ENCODE measurements at regions not wholly inside any gene's neighbourhood (a gene's known extent, or its start where the extent isn't known, plus 50 kb on each side); places are given as distances from the start of the nearest gene placed in this dataset.
"Not testable (repeated sequence)": the region's sequence is repeated elsewhere in the genome, so short reads cannot be mapped to it uniquely, and the experiment has no call there.

GRCh38 chr2:16911746-16912145 lies 246.1 kb upstream of the CYRIA start:
- no peaks in the 10 kb centered on the region for H3K27me3 ChIP-seq (ENCODE audit: control insufficient read depth, insufficient read depth, low read length)
- H3K4me3 ChIP-seq (ENCODE audit: low read length): no peak overlapping the region
- no peak overlapping the region for H3K9ac ChIP-seq (ENCODE audit: low read depth, low read length)
- H3K4me1 ChIP-seq (ENCODE audit: control insufficient read depth, insufficient read depth, low read length): no peaks in the 10 kb centered on the region
- H3K9me3 ChIP-seq (replicated peaks; ENCODE audit: low read length): no peaks in the 10 kb centered on the region
- H3K4me2 ChIP-seq (ENCODE audit: low read length): no peak overlapping the region
- no peaks in the 10 kb centered on the region for H3K36me3 ChIP-seq (ENCODE audit: insufficient read depth, low read length)

GRCh38 chr2:16908656-16909055 lies 243.0 kb upstream of the CYRIA start:
- Histone ChIP-seq H3K9me3 (replicated peaks; ENCODE audit: low read length) (no peaks in the 10 kb centered on the region), H3K27me3 (ENCODE audit: control insufficient read depth, insufficient read depth, low read length) (no peaks in the 10 kb centered on the region), H3K4me1 (ENCODE audit: control insufficient read depth, insufficient read depth, low read length) (no peaks in the 10 kb centered on the region), H3K36me3 (ENCODE audit: insufficient read depth, low read length) (no peaks in the 10 kb centered on the region), H3K4me2 (ENCODE audit: low read length) (no peak overlapping the region), H3K4me3 (ENCODE audit: low read length) (no peak overlapping the region), H3K9ac (ENCODE audit: low read depth, low read length) (no peak overlapping the region)

GRCh38 chr2:16907645-16908282 lies 242.1 kb upstream of the CYRIA start:
- Histone ChIP-seq H3K4me1 (ENCODE audit: control insufficient read depth, insufficient read depth, low read length) (no peaks in the 10 kb centered on the region), H3K4me2 (ENCODE audit: low read length) (no peak overlapping the region), H3K9me3 (replicated peaks; ENCODE audit: low read length) (no peaks in the 10 kb centered on the region), H3K4me3 (ENCODE audit: low read length) (no peak overlapping the region), H3K27me3 (ENCODE audit: control insufficient read depth, insufficient read depth, low read length) (no peaks in the 10 kb centered on the region), H3K36me3 (ENCODE audit: insufficient read depth, low read length) (no peaks in the 10 kb centered on the region), H3K9ac (ENCODE audit: low read depth, low read length) (no peak overlapping the region)

- not testable (repeated sequence) for H3K4me1 ChIP-seq (ENCODE audit: control insufficient read depth, insufficient read depth, low read length); H3K9me3 ChIP-seq (replicated peaks; ENCODE audit: low read length); H3K36me3 ChIP-seq (ENCODE audit: insufficient read depth, low read length); H3K9ac ChIP-seq (ENCODE audit: low read depth, low read length); H3K27me3 ChIP-seq (ENCODE audit: control insufficient read depth, insufficient read depth, low read length); H3K4me3 ChIP-seq (ENCODE audit: low read length); H3K4me2 ChIP-seq (ENCODE audit: low read length)
These were observed 239.7 kb upstream of the CYRIA start for GRCh38 chr2:16905325-16905724.

- no peaks in the 10 kb centered on the region for H3K4me1 ChIP-seq (ENCODE audit: control insufficient read depth, insufficient read depth, low read length)
- H3K4me2 ChIP-seq (ENCODE audit: low read length): no peak overlapping the region
- H3K9me3 ChIP-seq (replicated peaks; ENCODE audit: low read length): no peaks in the 10 kb centered on the region
- H3K9ac ChIP-seq (ENCODE audit: low read depth, low read length): no peak overlapping the region
- no peaks in the 10 kb centered on the region for H3K27me3 ChIP-seq (ENCODE audit: control insufficient read depth, insufficient read depth, low read length)
- H3K4me3 ChIP-seq (ENCODE audit: low read length): no peak overlapping the region
- no peaks in the 10 kb centered on the region for H3K36me3 ChIP-seq (ENCODE audit: insufficient read depth, low read length)
These were observed 234.9 kb upstream of the CYRIA start for GRCh38 chr2:16900405-16901025.

- Histone ChIP-seq H3K9ac (ENCODE audit: low read depth, low read length) (no peak overlapping the region), H3K4me3 (ENCODE audit: low read length) (no peak overlapping the region), H3K4me1 (ENCODE audit: control insufficient read depth, insufficient read depth, low read length) (no peaks in the 10 kb centered on the region), H3K9me3 (replicated peaks; ENCODE audit: low read length) (no peaks in the 10 kb centered on the region), H3K4me2 (ENCODE audit: low read length) (no peak overlapping the region), H3K27me3 (ENCODE audit: control insufficient read depth, insufficient read depth, low read length) (no peaks in the 10 kb centered on the region), H3K36me3 (ENCODE audit: insufficient read depth, low read length) (no peaks in the 10 kb centered on the region)
These were observed 234.3 kb upstream of the CYRIA start for GRCh38 chr2:16899958-16900357.

- Histone ChIP-seq H3K4me2 (ENCODE audit: low read length) (no peak overlapping the region), H3K27me3 (ENCODE audit: control insufficient read depth, insufficient read depth, low read length) (no peaks in the 10 kb centered on the region), H3K4me3 (ENCODE audit: low read length) (no peak overlapping the region), H3K9me3 (replicated peaks; ENCODE audit: low read length) (no peaks in the 10 kb centered on the region), H3K9ac (ENCODE audit: low read depth, low read length) (no peak overlapping the region), H3K4me1 (ENCODE audit: control insufficient read depth, insufficient read depth, low read length) (no peaks in the 10 kb centered on the region), H3K36me3 (ENCODE audit: insufficient read depth, low read length) (no peaks in the 10 kb centered on the region)
These were observed 224.4 kb upstream of the CYRIA start for GRCh38 chr2:16890081-16890480.

GRCh38 chr2:16885027-16885426 lies 219.4 kb upstream of the CYRIA start:
- H3K36me3 ChIP-seq (ENCODE audit: insufficient read depth, low read length): no peaks in the 10 kb centered on the region
- H3K4me2 ChIP-seq (ENCODE audit: low read length): no peak overlapping the region
- H3K4me3 ChIP-seq (ENCODE audit: low read length): no peak overlapping the region
- H3K9ac ChIP-seq (ENCODE audit: low read depth, low read length): no peak overlapping the region
- no peaks in the 10 kb centered on the region for H3K27me3 ChIP-seq (ENCODE audit: control insufficient read depth, insufficient read depth, low read length)
- H3K4me1 ChIP-seq (ENCODE audit: control insufficient read depth, insufficient read depth, low read length): no peaks in the 10 kb centered on the region
- no peaks in the 10 kb centered on the region for H3K9me3 ChIP-seq (replicated peaks; ENCODE audit: low read length)

- no peak overlapping the region for H3K4me2 ChIP-seq (ENCODE audit: low read length)
These were observed 217.1 kb upstream of the CYRIA start for GRCh38 chr2:16882706-16883105.

GRCh38 chr2:16881122-16881521 lies 215.5 kb upstream of the CYRIA start:
- no peaks in the 10 kb centered on the region for H3K4me1 ChIP-seq (ENCODE audit: control insufficient read depth, insufficient read depth, low read length)
- no peak overlapping the region for H3K4me2 ChIP-seq (ENCODE audit: low read length)
- no peak overlapping the region for H3K4me3 ChIP-seq (ENCODE audit: low read length)
- no peaks in the 10 kb centered on the region for H3K9me3 ChIP-seq (replicated peaks; ENCODE audit: low read length)
- no peaks in the 10 kb centered on the region for H3K36me3 ChIP-seq (ENCODE audit: insufficient read depth, low read length)
- H3K27me3 ChIP-seq (ENCODE audit: control insufficient read depth, insufficient read depth, low read length): no peaks in the 10 kb centered on the region
- no peak overlapping the region for H3K9ac ChIP-seq (ENCODE audit: low read depth, low read length)

More at GRCh38 chr2:16882706-16883105, 217.1 kb upstream of the CYRIA start:
- Histone ChIP-seq H3K27me3 (ENCODE audit: control insufficient read depth, insufficient read depth, low read length) (no peaks in the 10 kb centered on the region), H3K4me1 (ENCODE audit: control insufficient read depth, insufficient read depth, low read length) (no peaks in the 10 kb centered on the region), H3K9ac (ENCODE audit: low read depth, low read length) (no peak overlapping the region), H3K36me3 (ENCODE audit: insufficient read depth, low read length) (no peaks in the 10 kb centered on the region), H3K4me3 (ENCODE audit: low read length) (no peak overlapping the region), H3K9me3 (replicated peaks; ENCODE audit: low read length) (no peaks in the 10 kb centered on the region)

- H3K36me3 ChIP-seq (ENCODE audit: insufficient read depth, low read length): no peaks in the 10 kb centered on the region
- no peak overlapping the region for H3K9ac ChIP-seq (ENCODE audit: low read depth, low read length)
- H3K9me3 ChIP-seq (replicated peaks; ENCODE audit: low read length): no peaks in the 10 kb centered on the region
- H3K4me1 ChIP-seq (ENCODE audit: control insufficient read depth, insufficient read depth, low read length): no peaks in the 10 kb centered on the region
- H3K4me3 ChIP-seq (ENCODE audit: low read length): no peak overlapping the region
- no peaks in the 10 kb centered on the region for H3K27me3 ChIP-seq (ENCODE audit: control insufficient read depth, insufficient read depth, low read length)
- no peak overlapping the region for H3K4me2 ChIP-seq (ENCODE audit: low read length)
These were observed 205.8 kb upstream of the CYRIA start for GRCh38 chr2:16871411-16871810.

GRCh38 chr2:16870491-16871076 lies 204.9 kb upstream of the CYRIA start:
- no peak overlapping the region for H3K4me3 ChIP-seq (ENCODE audit: low read length)
- no peaks in the 10 kb centered on the region for H3K27me3 ChIP-seq (ENCODE audit: control insufficient read depth, insufficient read depth, low read length)
- H3K9me3 ChIP-seq (replicated peaks; ENCODE audit: low read length): no peaks in the 10 kb centered on the region
- H3K36me3 ChIP-seq (ENCODE audit: insufficient read depth, low read length): no peaks in the 10 kb centered on the region
- no peak overlapping the region for H3K4me2 ChIP-seq (ENCODE audit: low read length)
- H3K9ac ChIP-seq (ENCODE audit: low read depth, low read length): no peak overlapping the region
- no peaks in the 10 kb centered on the region for H3K4me1 ChIP-seq (ENCODE audit: control insufficient read depth, insufficient read depth, low read length)
